ENCODE measurements at regions not wholly inside any gene's neighbourhood (a gene's known extent, or its start where the extent isn't known, plus 50 kb on each side); places are given as distances from the start of the nearest gene placed in this dataset.

- no peak for TF ChIP-seq EGR1 (IDR thresholded peaks at IDR 0.05; ENCODE audit: low read depth in 2 of 2)
These were observed 198.7 kb upstream of the RASSF8 start (continued) for GRCh38 chr12:25759752-25760151.

GRCh38 chr12:25761356-25761755 is 197.1 kb upstream of the RASSF8 start:
- no peak overlapping the region for H3K4me3 ChIP-seq (ENCODE audit: low read depth in 1 of 3, low read length in 3 of 3)
- DNase-seq (ENCODE audit: low spot score) = no peak
- H3K9ac ChIP-seq (ENCODE audit: low read depth in 1 of 2, low read length in 2 of 2) = no peak overlapping the region
- H3K36me3 ChIP-seq (ENCODE audit: control insufficient read depth in 4 of 4, insufficient read depth in 3 of 4, low read depth in 1 of 4, low read length in 3 of 4) = no peaks in the 10 kb centered on the region
- TF ChIP-seq JUND (IDR thresholded peaks at IDR 0.05) (no peak), GABPA (IDR thresholded peaks at IDR 0.05 in 1 of 2, conservative IDR thresholded peaks at IDR 0.05 in 1 of 2) (no peak), FOXA2 (IDR thresholded peaks at IDR 0.05) (no peak), CTCF (IDR thresholded peaks at IDR 0.05; ENCODE audit: low read depth, low read length, missing input control) (no peak), NR2F2 (IDR thresholded peaks at IDR 0.05) (no peak), RXRA (IDR thresholded peaks at IDR 0.05) (no peak), ZBTB33 (IDR thresholded peaks at IDR 0.05) (no peak), FOXA1 (IDR thresholded peaks at IDR 0.05) (no peak), HNF4G (IDR thresholded peaks at IDR 0.05) (no peak), RAD21 (IDR thresholded peaks at IDR 0.05) (no peak), SP1 (IDR thresholded peaks at IDR 0.05) (no peak), HNF4A (conservative IDR thresholded peaks at IDR 0.05) (no peak), TAF1 (conservative IDR thresholded peaks at IDR 0.05) (no peak), ATF3 (IDR thresholded peaks at IDR 0.05) (no peak), EGR1 (IDR thresholded peaks at IDR 0.05; ENCODE audit: low read depth in 2 of 2) (no peak), MAX (IDR thresholded peaks at IDR 0.05) (no peak)
- H3K4me1 ChIP-seq (ENCODE audit: control insufficient read depth in 4 of 4, insufficient read depth in 4 of 4, low read length in 3 of 4) = peaks cover 0 to 10% (median 7%) of the 10 kb centered on the region in 4 donors
- H3K27me3 ChIP-seq (ENCODE audit: control insufficient read depth in 4 of 4, insufficient read depth in 4 of 4, low read length in 3 of 4) = no peaks in the 10 kb centered on the region
- H3K9me3 ChIP-seq (ENCODE audit: control insufficient read depth in 4 of 4, low read length in 3 of 4) = no peaks in the 10 kb centered on the region
- WGBS = 82% methylated on average over 3 of the region's 3 CpGs
- H3K27ac ChIP-seq (ENCODE audit: low read depth in 1 of 2, low read length in 2 of 2) = no peak overlapping the region

GRCh38 chr12:25764409-25764808 is 194.1 kb upstream of the RASSF8 start:
- no peaks in the 10 kb centered on the region for H3K36me3 ChIP-seq (ENCODE audit: control insufficient read depth in 4 of 4, insufficient read depth in 3 of 4, low read depth in 1 of 4, low read length in 3 of 4)
- no peak for DNase-seq (ENCODE audit: low spot score)
- H3K27ac ChIP-seq (ENCODE audit: low read depth in 1 of 2, low read length in 2 of 2) = no peak overlapping the region
- no peak overlapping the region for H3K4me3 ChIP-seq (ENCODE audit: low read depth in 1 of 3, low read length in 3 of 3)
- TF ChIP-seq MAX (IDR thresholded peaks at IDR 0.05) (no peak), ZBTB33 (IDR thresholded peaks at IDR 0.05) (no peak), HNF4A (conservative IDR thresholded peaks at IDR 0.05) (no peak), CTCF (IDR thresholded peaks at IDR 0.05; ENCODE audit: low read depth, low read length, missing input control) (no peak), REST (IDR thresholded peaks at IDR 0.05) (no peak), FOXA2 (IDR thresholded peaks at IDR 0.05) (no peak), YY1 (IDR thresholded peaks at IDR 0.05) (no peak), TAF1 (conservative IDR thresholded peaks at IDR 0.05) (no peak), RAD21 (IDR thresholded peaks at IDR 0.05) (no peak), GABPA (IDR thresholded peaks at IDR 0.05 in 1 of 2, conservative IDR thresholded peaks at IDR 0.05 in 1 of 2) (no peak), EGR1 (IDR thresholded peaks at IDR 0.05; ENCODE audit: low read depth in 2 of 2) (no peak)
- H3K9ac ChIP-seq (ENCODE audit: low read depth in 1 of 2, low read length in 2 of 2) = no peak overlapping the region
- no peaks in the 10 kb centered on the region for H3K9me3 ChIP-seq (ENCODE audit: control insufficient read depth in 4 of 4, low read length in 3 of 4)
- WGBS = 89% methylated on average over 1 of the region's 1 CpG
- H3K4me1 ChIP-seq (ENCODE audit: control insufficient read depth in 4 of 4, insufficient read depth in 4 of 4, low read length in 3 of 4) = no peaks in the 10 kb centered on the region
- no peaks in the 10 kb centered on the region for H3K27me3 ChIP-seq (ENCODE audit: control insufficient read depth in 4 of 4, insufficient read depth in 4 of 4, low read length in 3 of 4)

Data from liver (tissue), 8 donors.